Left forelimb (tissue), 1 donor: ENCODE measurements at regions not wholly inside any gene's neighbourhood (a gene's known extent, or its start where the extent isn't known, plus 50 kb on each side); places are given as distances from the start of the nearest gene placed in this dataset.
"Not testable (repeated sequence)": the region's sequence is repeated elsewhere in the genome, so short reads cannot be mapped to it uniquely, and the experiment has no call there.

Experiments used
- DNase-seq: peaks from one replicate; pipeline ENCODE4 v3.0.0-alpha.2; 2018; ENCODE audit warnings: low spot score

DNA sequence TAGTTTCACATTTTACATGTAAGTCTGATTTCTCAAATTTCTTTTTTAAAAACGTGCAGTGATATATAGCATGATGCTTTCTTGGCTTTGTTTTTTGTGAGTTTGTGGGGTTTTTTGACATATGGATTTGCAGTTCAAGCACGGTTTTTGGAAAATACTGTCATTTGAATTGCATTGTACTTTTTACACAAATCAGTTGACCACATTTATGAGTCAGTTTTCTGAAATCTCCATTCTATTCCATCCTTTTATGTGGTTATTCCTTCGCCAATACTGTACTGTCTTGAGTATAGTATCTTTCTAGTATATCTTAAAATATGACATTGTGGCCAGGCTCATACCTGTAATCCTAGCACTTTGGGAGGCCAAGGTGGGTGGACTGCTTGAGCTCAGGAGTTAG is 890.0 kb upstream of the CITED2 start:
- no peak for DNase-seq

DNA sequence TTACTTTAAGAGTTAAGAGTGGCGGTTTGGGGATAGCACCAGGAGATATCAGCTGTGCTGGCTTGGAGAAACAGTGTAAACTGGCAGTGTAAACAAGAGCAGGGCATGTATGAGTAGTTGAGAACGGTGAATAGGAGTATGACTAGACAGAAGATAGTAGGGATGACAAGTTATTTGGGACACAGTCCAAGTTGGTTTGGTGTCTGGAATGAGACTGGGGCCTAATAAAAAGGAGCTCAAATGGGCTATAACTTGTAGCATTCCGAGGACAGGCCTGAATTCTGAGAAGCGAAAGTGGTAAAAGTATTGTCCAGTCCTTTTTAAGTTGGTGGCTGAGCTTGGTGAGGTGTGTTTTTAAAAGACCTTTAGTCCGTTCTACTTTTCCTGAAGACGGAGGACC is 883.9 kb upstream of the CITED2 start:
- not testable (repeated sequence) for DNase-seq

DNA sequence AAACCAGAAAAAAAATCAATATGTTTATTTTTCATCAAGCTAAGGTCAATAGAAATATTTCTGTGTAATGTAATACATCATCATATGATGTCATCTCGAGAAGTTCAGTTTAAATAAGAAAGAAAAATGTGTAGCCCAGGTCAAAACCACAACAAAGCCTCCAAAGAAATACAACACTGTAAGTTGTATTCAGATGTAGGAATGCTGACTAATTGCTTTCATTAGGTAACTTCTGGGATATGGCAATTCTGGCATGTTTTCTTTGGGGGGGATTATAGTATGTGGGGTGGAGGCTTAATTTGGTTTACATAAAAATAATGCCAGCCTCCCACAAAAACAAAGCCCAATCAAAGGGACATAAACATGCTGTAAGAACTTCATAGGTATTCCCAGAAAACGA is 881.8 kb upstream of the CITED2 start:
- DNase-seq, result no peak

DNA sequence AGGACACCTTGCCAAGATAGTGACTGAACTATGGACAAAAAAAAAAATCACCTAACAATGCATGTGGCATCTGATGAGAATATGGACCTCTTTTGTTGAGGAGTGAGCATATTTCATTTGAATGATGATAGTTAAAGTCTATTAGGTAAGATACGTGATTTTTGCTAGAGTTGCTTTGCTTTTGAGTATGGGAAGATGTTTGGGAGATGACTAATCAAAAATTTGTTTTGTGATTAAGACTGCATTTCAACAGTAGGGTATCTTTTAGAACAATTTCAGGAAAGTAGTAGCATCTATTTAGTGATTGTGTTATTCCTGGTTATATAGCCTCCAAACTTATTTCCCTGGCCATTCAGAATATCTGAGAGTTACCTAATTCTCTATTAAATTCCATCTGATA is 878.6 kb upstream of the CITED2 start:
- DNase-seq, result no peak

DNA sequence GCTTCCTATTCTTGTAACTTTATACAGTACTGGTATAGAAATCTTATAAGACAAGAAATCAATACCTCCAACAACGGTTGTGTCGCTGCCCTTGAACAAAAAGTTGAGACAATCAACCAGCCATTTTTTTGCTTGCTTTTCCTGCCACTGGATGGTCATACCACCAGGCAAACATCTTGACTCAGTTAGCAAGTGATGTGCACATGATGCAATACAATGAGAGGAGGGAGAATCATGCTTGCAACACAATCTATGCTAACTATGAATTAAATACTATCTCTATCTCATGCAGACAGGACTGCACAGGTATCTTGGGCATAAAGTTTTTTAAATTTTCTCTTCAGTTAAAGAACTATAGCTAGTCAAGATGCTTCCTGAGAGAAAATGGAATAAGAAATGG is 877.7 kb upstream of the CITED2 start:
- DNase-seq, result no peak

DNA sequence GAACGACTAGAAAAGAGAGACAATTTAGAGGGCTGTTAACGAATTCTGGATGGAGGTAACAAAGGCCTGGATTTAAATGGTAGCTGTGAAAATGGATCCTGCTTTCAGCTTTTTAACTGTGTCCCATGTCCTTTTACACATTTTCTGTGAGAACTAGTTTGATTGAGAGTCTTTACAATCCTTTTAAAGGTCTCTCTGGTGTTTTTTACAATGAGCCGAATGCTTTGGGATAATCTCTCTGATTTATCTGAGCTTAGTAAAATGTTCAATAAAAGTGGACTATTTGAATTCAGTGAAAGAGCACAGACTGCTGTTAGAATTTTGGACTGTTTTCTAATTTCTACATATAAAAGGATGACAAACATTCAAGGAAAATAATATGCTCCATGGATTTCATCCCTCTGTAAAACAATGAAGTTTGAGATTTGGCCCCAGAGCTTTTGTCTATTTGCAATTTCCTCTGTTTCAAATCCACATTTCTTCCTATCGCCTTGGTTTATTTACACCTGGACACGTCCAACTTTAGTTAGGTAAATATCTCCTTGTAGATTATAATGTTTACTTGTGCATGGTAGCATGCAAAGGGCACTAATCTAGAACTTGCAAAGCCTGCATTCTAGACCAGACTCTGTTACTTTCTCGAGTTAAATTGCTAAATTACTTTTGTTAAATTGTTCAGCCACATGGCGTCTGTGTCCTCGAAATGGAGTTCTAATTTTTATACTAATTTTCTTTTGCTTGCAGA is 871.0 kb upstream of the CITED2 start:
- no peak for DNase-seq

DNA sequence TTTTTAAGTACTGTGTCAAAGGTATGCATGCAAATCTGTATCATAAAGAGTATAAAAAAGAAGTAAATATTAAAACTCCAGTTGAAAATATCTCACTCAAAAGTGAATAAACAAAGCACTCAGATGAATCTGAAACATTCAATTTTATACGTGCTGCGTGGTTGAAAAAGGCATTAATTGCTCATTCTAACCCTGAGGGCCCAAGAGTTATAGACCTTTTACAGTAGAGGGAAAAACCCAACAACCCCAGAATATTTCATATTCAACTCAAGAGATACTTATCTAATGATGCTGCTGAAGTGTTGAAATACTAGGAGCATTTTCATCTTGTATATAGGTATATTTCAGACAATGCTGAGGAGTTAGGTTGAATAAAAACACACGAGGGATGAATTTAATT is 862.8 kb upstream of the CITED2 start:
- no peak for DNase-seq

DNA sequence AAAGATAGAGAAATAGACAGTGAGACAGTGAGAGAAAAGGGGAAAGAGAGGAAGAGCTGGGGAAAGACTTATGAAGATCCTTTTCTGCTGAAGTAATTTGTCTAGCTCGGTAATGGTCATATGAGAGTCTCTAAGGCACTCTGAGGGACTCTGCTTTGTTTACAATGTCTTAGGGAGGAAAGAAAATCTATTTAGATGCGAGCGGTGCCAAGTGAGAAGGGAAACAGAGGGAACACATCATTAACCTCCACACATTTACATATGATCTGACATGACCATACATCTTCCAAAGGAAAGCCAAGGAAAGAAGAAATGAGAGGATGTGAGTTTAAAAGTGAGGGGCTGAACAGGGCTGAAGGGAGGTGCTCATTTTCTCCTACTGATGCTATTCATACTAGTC is 862.3 kb upstream of the CITED2 start:
- DNase-seq, result no peak

DNA sequence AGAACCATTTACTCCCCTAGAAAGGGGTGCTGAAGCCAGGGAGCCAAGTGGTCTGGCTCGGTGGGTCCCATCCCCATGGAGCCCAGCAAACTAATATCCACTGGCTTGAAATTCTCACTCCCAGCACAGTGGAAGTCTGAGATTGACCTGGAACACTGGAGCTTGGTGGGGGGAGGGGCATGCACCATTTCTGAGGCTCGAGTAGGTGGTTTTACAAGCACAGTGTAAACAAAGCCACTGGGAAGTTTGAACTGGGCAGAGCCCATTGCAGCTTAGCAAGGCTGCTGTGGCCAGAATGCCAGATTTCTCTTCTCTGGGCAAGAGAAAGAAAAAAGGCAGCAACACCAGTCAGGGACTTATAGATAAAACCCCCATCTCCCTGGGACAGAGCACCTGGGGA is 855.8 kb upstream of the CITED2 start:
- no peak for DNase-seq

DNA sequence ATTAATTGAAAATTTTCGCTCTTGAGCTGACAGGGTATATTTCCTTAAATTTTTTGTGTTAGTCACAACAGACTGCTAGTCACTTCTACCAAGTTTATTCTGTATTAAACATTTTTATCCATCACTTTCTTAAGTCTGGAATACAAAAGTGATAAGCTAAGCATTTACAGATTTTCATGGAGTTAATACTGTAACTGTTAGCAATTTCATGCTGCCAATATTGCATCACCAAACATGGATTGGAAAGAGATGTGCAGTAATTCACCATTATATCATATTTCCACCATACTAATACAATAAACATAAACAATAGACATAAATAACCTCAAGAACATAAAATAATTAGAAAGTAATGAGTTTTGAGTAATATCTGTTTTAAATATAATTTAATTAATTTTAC is 854.0 kb upstream of the CITED2 start:
- DNase-seq, result no peak

DNA sequence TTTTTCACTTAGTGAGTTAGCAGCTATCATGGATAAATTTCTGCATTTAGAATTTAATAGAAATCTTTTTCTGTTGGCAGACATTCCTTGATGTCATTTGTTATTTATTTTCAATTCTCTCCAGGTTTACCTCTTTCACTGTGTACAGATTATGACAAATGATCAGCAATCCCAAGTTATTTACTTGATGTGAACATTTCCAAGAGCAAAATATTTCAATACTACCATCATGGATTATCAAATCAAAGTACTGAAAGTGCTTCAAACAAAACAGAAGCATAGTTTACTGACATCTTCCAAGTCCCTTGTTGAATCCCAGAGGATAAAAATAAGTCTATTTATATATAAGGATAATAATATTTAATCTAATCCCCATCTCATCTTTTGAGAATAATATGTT is 852.2 kb upstream of the CITED2 start:
- no peak for DNase-seq

DNA sequence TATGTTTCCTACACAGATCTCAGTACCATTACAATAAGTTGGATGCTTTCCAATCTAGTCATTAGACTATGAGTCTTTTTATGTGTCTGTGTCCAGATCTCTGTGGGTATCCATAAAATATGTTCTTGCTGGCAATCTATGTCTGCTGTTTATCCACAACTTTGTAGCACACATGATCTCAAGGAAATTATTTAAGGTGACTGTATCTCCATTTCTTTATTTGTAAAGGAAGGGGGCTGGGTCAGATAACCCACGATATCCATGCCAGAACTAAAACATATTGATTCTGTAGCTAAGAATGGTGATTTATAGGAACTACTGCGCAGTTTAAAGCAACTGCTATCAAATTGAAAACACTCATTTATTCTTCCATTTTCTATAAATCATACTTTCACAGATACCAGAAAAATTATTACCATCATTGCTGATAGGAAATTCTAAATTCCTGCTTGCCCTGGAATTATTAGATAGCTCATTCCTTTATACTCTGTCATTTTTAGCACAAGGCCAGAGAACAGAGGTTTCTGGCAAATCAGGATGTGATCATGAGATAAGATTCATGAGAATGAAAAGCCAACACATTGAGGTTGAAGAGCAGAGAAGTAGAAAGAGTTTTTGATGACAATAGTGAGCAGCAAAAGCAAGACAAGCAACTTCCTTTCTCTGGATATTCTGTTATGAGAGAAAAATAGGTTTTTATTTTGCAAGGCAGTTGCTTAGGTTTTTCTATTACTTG is 851.4 kb upstream of the CITED2 start:
- DNase-seq, result no peak

DNA sequence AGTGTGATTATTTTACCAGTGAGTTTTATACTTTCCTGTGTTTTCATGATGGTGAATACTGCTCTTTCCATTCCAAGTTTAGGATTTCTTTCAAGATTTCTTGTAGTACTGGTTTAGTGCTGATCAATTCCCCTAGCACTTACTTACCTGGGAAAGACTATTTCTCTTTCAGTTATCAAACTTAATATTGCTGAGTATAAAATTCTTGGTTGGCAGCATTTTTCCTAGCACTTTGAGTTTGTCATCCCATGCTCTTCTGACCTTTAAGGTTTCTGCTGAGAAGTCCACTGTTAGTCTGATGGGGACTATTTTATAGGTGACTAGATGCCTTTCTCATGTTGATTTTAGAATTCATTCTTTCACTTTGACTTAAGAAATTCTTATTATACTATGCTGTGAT is 842.8 kb upstream of the CITED2 start:
- no peak for DNase-seq

DNA sequence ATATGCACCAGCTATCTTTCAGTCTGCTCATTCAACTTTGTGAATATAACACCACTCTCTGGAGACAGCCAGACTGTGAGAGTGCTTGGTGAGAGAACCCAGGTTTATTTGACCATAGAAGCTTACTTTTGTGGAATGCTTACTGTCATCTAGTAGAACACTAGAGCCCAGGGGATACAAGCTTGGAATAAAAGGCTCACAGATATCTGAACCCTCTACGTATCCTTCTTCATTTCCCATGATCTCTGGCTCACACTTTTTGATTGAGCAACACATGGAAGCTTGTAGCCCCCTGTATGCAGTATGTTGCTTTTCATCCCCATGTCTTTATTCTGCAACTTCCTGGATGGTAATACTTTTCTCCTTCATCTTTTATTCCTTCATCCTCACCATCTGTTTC is 835.3 kb upstream of the CITED2 start:
- no peak for DNase-seq

DNA sequence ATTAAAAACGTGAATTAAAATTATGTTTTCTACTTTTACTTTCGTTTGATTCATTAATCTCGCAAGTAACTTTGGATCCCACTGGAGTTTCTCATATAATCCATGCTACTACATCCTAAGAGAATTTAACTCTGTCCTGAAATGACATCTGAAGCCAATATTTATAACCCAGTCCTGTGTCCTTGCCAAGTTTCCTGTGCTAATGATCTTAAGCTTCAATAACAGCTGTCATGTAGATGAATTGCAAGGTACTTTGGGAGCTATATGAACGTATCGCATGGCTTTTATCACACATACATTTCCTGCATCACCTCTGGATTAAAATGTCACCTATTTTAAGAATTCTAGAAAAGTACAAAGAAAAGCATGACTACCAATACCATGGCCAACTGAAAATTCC is 833.8 kb upstream of the CITED2 start:
- no peak for DNase-seq

DNA sequence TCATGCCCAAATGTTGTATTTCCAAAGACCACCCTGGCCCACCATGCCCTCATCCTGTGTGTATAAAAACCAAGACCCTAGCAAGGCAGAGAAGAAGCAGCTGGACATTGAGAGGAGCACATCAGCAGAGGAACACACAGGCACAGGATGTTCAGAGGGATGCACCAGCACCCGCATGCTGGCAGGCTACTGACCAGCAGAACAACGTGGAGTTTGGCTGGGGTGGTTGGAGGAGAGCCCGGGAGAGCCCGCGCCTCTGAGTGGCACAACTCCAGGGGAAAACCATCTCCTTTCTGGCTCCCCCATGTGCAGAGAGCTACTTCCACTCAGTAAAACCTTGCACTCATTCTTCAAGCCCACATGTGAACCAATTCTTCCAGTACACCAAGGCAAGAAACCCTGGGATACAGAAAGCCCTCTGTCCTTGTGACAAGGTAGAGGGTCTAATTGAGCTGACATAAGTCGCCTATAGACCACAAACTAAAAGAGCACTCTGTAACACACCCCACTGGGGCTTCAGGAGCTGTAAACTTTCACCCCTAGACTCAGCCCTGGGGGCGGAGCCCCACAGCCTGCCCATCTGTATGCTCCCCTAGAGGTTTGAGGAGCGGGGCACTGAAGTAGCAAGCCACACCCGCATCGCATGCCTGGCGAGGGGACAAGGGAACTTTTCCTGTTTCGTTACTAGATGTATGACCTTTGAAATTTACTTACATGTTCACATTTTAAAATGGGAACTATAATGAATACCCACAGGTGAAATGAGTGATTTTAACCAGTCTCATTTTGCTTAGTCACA is 831.5 kb upstream of the CITED2 start:
- no peak for DNase-seq

DNA sequence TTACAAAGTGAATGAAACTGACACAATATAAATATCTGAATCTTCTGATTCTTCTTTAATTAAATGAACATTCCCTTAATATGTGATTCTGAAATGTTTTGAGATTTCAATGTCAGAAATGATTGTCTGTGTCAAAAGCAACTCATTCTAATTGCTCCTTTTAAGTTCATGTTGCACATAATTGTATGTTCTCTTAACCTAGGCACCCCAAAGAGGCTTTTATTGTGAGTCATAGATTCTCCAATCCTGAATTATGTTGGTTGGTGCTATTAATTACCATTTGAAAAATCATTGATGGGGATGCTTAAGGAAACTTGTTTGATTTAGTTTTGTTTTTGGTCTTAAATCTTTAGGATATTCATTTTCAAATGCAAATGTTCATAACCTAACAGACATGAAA is 829.7 kb upstream of the CITED2 start:
- DNase-seq, result no peak

DNA sequence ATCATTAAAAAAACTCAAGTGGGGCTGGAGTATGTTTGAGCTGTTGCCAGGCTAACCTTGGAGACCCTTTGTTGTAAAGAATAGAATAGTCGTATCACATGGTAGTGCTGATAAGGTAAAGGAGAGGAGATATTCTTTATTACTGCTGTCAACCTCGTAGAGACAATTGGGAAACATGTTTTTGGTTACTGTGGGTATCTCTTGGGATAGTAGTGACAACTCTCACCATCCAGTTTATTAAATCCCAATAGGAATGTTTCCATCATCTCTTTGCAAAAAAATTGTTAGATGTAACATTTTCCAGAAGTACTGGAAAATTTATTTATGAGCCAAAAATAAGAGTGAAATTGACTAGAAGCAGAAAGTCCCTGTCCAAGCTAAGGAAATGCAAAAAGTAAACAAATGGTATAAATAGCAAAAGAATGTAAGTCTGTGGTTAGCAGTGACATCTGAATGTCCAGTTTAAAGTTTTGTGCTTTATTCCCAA is 829.3 kb upstream of the CITED2 start:
- no peak for DNase-seq

DNA sequence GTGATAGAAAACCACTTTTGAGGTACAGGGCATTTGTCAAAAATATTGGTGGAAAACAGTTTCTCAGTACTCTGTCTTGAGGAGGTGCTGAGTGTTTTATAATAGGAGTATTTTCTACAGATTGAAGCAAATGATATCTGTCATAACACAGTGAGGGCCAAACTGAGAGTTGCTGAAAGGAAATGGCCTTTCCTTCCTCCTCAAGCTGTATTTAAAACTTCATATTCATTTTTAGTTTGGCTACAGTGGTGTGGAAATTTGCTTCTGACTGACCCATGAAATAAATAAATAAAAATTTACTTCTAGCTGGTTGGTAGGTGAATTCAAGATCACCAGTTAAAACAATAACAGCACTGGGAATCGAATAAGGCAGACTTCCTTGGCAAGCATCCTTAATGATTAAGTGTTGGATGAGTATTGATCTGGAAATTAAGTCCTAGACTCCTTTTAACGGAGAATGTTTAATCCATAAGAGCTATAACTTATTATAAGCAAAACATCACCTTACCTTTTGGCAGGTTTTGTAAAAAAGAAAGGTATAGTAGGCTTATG is 828.6 kb upstream of the CITED2 start:
- no peak for DNase-seq

DNA sequence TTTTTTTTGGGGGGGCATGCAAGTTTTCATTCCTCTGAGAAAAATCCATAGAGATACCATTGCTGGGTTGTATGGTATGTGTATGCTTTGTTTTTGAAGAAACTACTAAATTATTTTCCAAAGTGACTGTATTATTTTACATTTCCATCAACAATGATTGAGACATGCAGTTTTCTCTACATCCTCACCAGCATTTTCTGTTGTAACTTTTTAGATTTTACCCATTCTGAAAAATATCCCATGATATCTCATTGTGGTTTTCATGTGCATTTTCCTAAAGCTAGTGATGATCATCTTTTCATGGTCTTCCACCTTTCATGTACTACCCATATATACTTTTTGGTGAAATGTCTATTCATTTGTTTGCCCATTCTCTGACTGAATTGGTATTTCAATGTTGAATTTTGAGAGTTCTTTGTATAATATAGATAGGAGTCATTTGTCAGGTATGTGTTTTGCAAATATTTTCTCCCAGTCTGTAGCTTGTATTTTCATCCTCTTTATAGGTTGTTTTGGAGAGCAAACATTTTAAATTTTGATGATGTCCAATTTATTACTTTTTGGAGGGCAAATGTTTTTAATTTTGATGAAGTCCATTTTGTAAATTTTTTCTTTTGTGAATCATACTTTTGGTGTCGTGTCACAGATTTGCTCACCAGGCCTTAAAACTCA is 827.5 kb upstream of the CITED2 start:
- DNase-seq, result no peak

DNA sequence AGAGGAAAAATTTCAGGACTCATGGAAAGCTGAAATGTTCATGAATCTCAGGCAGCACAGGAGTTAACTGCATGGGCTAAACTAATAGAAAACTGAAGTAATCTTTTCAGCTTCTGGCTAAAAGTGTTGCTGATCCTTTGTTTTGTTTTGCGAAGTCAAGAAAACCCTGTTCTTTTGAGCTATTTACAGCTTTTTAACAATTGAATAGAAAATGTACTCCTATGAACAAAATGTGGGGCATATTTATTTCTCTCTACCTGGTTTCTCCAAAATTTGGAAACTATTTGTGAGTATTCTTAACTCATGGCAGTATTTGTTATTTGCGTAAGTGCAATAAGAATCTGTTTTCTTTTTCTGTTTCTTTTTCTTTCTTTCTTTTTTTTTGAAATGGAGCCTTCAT is 818.8 kb upstream of the CITED2 start:
- no peak for DNase-seq

DNA sequence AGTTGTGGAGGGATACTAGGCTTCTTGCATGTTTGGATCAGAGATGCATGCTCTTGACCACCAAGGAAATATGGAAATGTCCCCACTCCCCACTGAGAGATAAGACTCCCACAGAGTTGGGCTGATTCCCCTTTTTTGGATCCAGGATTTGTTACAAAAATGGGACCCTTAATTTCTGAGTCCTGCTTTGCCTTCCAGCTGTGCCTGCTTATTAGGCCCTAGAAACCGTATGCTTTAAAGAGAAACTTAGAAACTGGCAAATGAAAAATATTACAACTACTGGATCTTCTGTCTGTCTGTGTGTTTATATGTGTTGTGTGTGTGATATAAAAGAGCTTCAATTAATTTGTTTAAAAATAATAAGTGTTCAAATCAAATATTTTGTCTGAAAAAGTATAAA is 817.6 kb upstream of the CITED2 start:
- DNase-seq, result no peak
